GM12878 (cell line): ENCODE measurements at regions not wholly inside any gene's neighbourhood (a gene's known extent, or its start where the extent isn't known, plus 50 kb on each side); places are given as distances from the start of the nearest gene placed in this dataset.
A peak's percentile ranks its signal among the peaks of the same experiment; 100 is the strongest.

Experiments used
- ATAC-seq: fragments of 200-7000 bp; cut with Tn5 transposase; 3 replicates; pipeline ENCODE4 v1.9.1; 2020; ENCODE audit warnings: mild to moderate bottlenecking, moderate library complexity
- BruUV-seq: library from RNA; stranded (reverse); fragments of 400-500 nt; replicated peaks from 2 replicates; lab custom pipeline; 2021; lab: Mats Ljungman, UMichigan
- CTCF ChIA-PET: fragments of 300-600 bp; sonication (Branson Sonifier 250); formaldehyde crosslinking; extraction: SDS; loops from one replicate; lab custom pipeline; 2021; ENCODE audit warnings: inconsistent platforms; lab: Yijun Ruan, JAX
- POLR2A ChIA-PET: fragments of 350-600 bp; formaldehyde crosslinking; extraction: SDS; loops from one replicate; lab custom pipeline; 2021; ENCODE audit warnings: inconsistent platforms; lab: Charles Lee
- RAD21 ChIA-PET: fragments of 300-600 bp; sonication (Branson Sonifier 250); formaldehyde crosslinking; loops from one replicate; lab custom pipeline; 2023; ENCODE audit warnings: antibody characterized with exemption; ENCODE audit not compliant: unreplicated experiment; lab: Charles Lee
- SMC1A ChIA-PET: fragments of 300-600 bp; sonication (Branson Sonifier 250); formaldehyde crosslinking; loops from one replicate; lab custom pipeline; 2023; ENCODE audit not compliant: unreplicated experiment, uncharacterized antibody; lab: Charles Lee
- DNase-seq: peaks from one replicate; pipeline ENCODE4 v3.0.0-alpha.2; 2011; ENCODE audit warnings: low read depth, low spot score
- FAIRE-seq: peaks from 3 replicates; lab custom pipeline; 2011; peaks lifted over from hg19 to GRCh38; lab: Jason Lieb, UNC
- H2AFZ ChIP-seq: 2 replicates; pipeline ENCODE4 v1.6.0; 2011; ENCODE audit warnings: low read depth, low read length, control low read depth; ENCODE audit not compliant: control insufficient read depth
- H3K27ac ChIP-seq: 2 replicates; pipeline ENCODE4 v1.5.1; 2011; ENCODE audit warnings: control low read depth; ENCODE audit not compliant: control insufficient read depth, insufficient read depth
- H3K27me3 ChIP-seq, 2 experiments: replicated peaks in 1 of 2; 2 replicates each; pipeline versions ENCODE4 v1.6.0 to v1.6.1; 2011; ENCODE audit warnings: low read length in 1 of 2; ENCODE audit not compliant: control insufficient read depth in 2 of 2, insufficient read depth in 2 of 2
- H3K36me3 ChIP-seq, 2 experiments: 2 replicates each; pipeline ENCODE4 v1.5.1; 2011; ENCODE audit warnings: low read length in 1 of 2; ENCODE audit not compliant: control insufficient read depth in 2 of 2, insufficient read depth in 2 of 2
- H3K4me1 ChIP-seq: 2 replicates; pipeline ENCODE4 v1.6.1; 2011; ENCODE audit warnings: mild to moderate bottlenecking, low read length, moderate library complexity, mixed read lengths; ENCODE audit not compliant: control insufficient read depth, insufficient read depth
- H3K4me2 ChIP-seq: 2 replicates; pipeline ENCODE4 v1.6.0; 2011; ENCODE audit warnings: control low read depth; ENCODE audit not compliant: control insufficient read depth, insufficient read depth
- H3K4me3 ChIP-seq: fragments of 200-600 bp; sonication (generic); 2 replicates; pipeline ENCODE4 v1.5.1; 2016
- H3K79me2 ChIP-seq: 2 replicates; pipeline ENCODE4 v1.6.0; 2011; ENCODE audit warnings: low read length; ENCODE audit not compliant: control insufficient read depth, insufficient read depth
- H3K9ac ChIP-seq: 2 replicates; pipeline ENCODE4 v1.8.0; 2011; ENCODE audit warnings: low read length, control low read depth, mixed read lengths; ENCODE audit not compliant: control insufficient read depth, insufficient read depth
- H3K9me3 ChIP-seq: replicated peaks from 3 replicates; pipeline ENCODE4 v1.5.1; 2011; ENCODE audit warnings: mild to moderate bottlenecking, low read length; ENCODE audit not compliant: control insufficient read depth, insufficient read depth
- H4K20me1 ChIP-seq: 2 replicates; pipeline ENCODE4 v1.6.0; 2011; ENCODE audit not compliant: control insufficient read depth, insufficient read depth
- ATF2 ChIP-seq: IDR thresholded peaks from 2 replicates; pipeline ENCODE4 v1.6.1; 2012; ENCODE audit warnings: low read length, inconsistent platforms
- BCLAF1 ChIP-seq: fragments of 450-650 bp; IDR thresholded peaks from 2 replicates; pipeline ENCODE4 v1.6.1; 2017; ENCODE audit warnings: antibody characterized with exemption, mild to moderate bottlenecking, moderate library complexity
- CBFB ChIP-seq: IDR thresholded peaks from 2 replicates; pipeline ENCODE4 v1.6.1; 2016; ENCODE audit warnings: antibody characterized with exemption, low read depth
- CHD4 ChIP-seq: fragments of 200-600 bp; sonication (generic); IDR thresholded peaks from 2 replicates; pipeline ENCODE4 v1.6.1; 2016; ENCODE audit warnings: mild to moderate bottlenecking
- HSF1 ChIP-seq: fragments of 150-350 bp; IDR thresholded peaks from 2 replicates; pipeline ENCODE4 v1.6.1; 2014; ENCODE audit warnings: mild to moderate bottlenecking, low read depth, low read length
- JUND ChIP-seq: IDR thresholded peaks from 2 replicates; pipeline ENCODE4 v1.6.1; 2012; ENCODE audit warnings: low read depth, mild to moderate bottlenecking, low read length, improper control_type of control experiment, moderate library complexity
- NFXL1 ChIP-seq: fragments of 450-650 bp; IDR thresholded peaks from 2 replicates; pipeline ENCODE4 v1.6.1; 2017; ENCODE audit warnings: antibody characterized with exemption, mild to moderate bottlenecking, borderline replicate concordance
- PKNOX1 ChIP-seq: fragments of 450-650 bp; IDR thresholded peaks from 2 replicates; pipeline ENCODE4 v1.6.1; 2016; ENCODE audit warnings: mild to moderate bottlenecking
- SIN3A ChIP-seq: IDR thresholded peaks from 2 replicates; pipeline ENCODE4 v1.6.1; 2012; ENCODE audit warnings: low read depth, low read length, improper control_type of control experiment
- TAF1 ChIP-seq: IDR thresholded peaks from 2 replicates; pipeline ENCODE4 v1.6.1; 2011; ENCODE audit warnings: mild to moderate bottlenecking, low read depth, low read length, borderline replicate concordance
- YY1 ChIP-seq: IDR thresholded peaks from 2 replicates; pipeline ENCODE4 v1.6.1; 2011; ENCODE audit warnings: low read depth, mild to moderate bottlenecking, low read length
- ZNF687 ChIP-seq: fragments of 450-650 bp; IDR thresholded peaks from 2 replicates; pipeline ENCODE4 v1.6.1; 2017; ENCODE audit warnings: mild to moderate bottlenecking, moderate library complexity
- WGBS: methylation state at CpG from one replicate; pipeline ENCODE4 v1.1.6; 2016; ENCODE audit warnings: low lambda C conversion rate; ENCODE audit not compliant: insufficient replicate concordance, insufficient coverage; ENCODE audit errors: missing lambda C conversion rate; 5-methylcytosine and 5-hydroxymethylcytosine counted together
- in situ Hi-C: fragments of 300-500 bp; cut with MboI; formaldehyde crosslinking; loops from 9 replicates; pipeline ENCODE4 v1.14.3; 2018; ENCODE audit warnings: mixed read lengths
- intact Hi-C: fragments of 100-400 bp; cut with micrococcal nuclease; formaldehyde crosslinking; loops from one replicate; pipeline ENCODE4 v1.14.2; 2022; ENCODE audit not compliant: unreplicated experiment

- peak; percentile 56 for DNase-seq
- 0% methylated on average over 3 of the region's 3 CpGs for WGBS
- no peaks in the 10 kb centered on the region for H4K20me1 ChIP-seq
- intact Hi-C loops (loop anchor here (5.0 kb wide), 4 partner anchors 171 to 704 kb away; partner anchors contain the start of gene MEF2C), in situ Hi-C loops (loop anchor here (10.0 kb wide), 1 partner anchor 552 kb away; the partner anchor contains the start of gene MEF2C)
- H3K9me3 ChIP-seq, result peaks cover 2% of the 10 kb centered on the region; the same call in 1 of the 3 replicates
- ATAC-seq, result peak; percentile 53
- H2AFZ ChIP-seq, result peak overlapping the region; percentile 62
- H3K27me3 ChIP-seq, result no peaks in the 10 kb centered on the region
- peak overlapping the region; percentile 55 for H3K9ac ChIP-seq
- H3K4me3 ChIP-seq, result peak overlapping the region; percentile 41; the same call in 1 of the 2 replicates
- ChIA-PET POLR2A (interaction anchor here (0.7 to 1.4 kb wide), 6 partner anchors 16 to 270 kb away, joined by 3 to 5 read pairs (median 4); no protein-coding TSS in a partner anchor), RAD21 (interaction anchor here (0.6 to 5.4 kb wide), 28 partner anchors 12 to 709 kb away, joined by 3 to 56 read pairs (median 5); no protein-coding TSS in a partner anchor), CTCF (interaction anchor here (0.7 to 2.8 kb wide), 11 partner anchors 14 to 707 kb away, joined by 3 to 13 read pairs (median 6); no protein-coding TSS in a partner anchor), SMC1A (interaction anchor here (0.6 to 8.1 kb wide), 34 partner anchors 10 to 703 kb away, joined by 3 to 71 read pairs (median 4); no protein-coding TSS in a partner anchor)
- H3K27ac ChIP-seq, result peak overlapping the region; percentile 92
- H3K36me3 ChIP-seq, result no peaks in the 10 kb centered on the region
- FAIRE-seq, result no peak
- H3K79me2 ChIP-seq, result no peaks in the 10 kb centered on the region
- H3K4me2 ChIP-seq, result peak overlapping the region; percentile 39
- H3K4me1 ChIP-seq, result peaks cover 29% of the 10 kb centered on the region; the same call in 1 of the 2 replicates
- no TSS peak for BruUV-seq
- TF ChIP-seq SIN3A, result no peak
- TF ChIP-seq TAF1, result peak; percentile 33; the same call in 1 of the 2 replicates
- no peak for TF ChIP-seq NFXL1
- no peak for TF ChIP-seq CHD4
- no peak for TF ChIP-seq HSF1
- no peak for TF ChIP-seq PKNOX1
- 0 out of 2 replicates have a peak, but pooled peaks have one; percentile 43 for TF ChIP-seq ZNF687
- no peak for TF ChIP-seq YY1
- TF ChIP-seq BCLAF1, result no peak
- no peak for TF ChIP-seq JUND
- no peak for TF ChIP-seq CBFB
- peak; percentile 31; the same call in 1 of the 2 replicates for TF ChIP-seq ATF2
Observed at GRCh38 chr5:89436464-89436863, 553.5 kb upstream of the MEF2C start.
